Tibial nerve (tissue), 3 donors: ENCODE measurements at regions not wholly inside any gene's neighbourhood (a gene's known extent, or its start where the extent isn't known, plus 50 kb on each side); places are given as distances from the start of the nearest gene placed in this dataset.

Source experiments
- EP300 ChIP-seq, 2 donors: sonication (generic); formaldehyde crosslinking; IDR thresholded peaks; one replicate each; pipeline ENCODE4 v1.6.1; 2017; ENCODE audit warnings: antibody characterized with exemption in 2 of 2, mild to moderate bottlenecking in 1 of 2
- POLR2A ChIP-seq, 2 donors: fragments of 450-650 bp; IDR thresholded peaks; one replicate each; pipeline ENCODE4 v1.6.1; 2017; ENCODE audit warnings: antibody characterized with exemption in 2 of 2, mild to moderate bottlenecking in 2 of 2, moderate library complexity in 2 of 2

DNA sequence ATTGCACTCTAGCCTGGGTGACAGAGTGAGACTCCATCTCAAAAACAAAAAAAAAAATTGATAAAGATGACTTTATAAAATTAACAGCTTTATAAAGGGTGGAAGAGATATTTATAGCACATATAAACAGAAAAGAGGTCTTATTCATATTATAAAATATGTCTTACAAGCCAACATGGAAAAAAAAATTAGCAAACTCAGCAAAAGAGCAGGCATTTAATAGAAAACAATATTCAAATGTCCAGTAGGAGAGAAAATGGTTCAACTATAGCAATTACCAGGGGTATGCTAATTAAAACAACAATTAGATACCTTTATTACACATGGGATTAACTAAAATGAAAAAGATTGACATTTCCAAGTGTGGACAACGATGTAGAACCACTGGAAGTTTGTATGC, 929.1 kb downstream of the REEP3 start:
- TF ChIP-seq POLR2A (IDR thresholded peaks at IDR 0.05) (no peak), EP300 (IDR thresholded peaks at IDR 0.05) (no peak)
